Fibroblast of skin of right biceps (primary cell): ENCODE measurements at regions not wholly inside any gene's neighbourhood (a gene's known extent, or its start where the extent isn't known, plus 50 kb on each side); places are given as distances from the start of the nearest gene placed in this dataset.

Experiments used
- DNase-seq: peaks from one replicate; pipeline ENCODE4 v3.0.0-alpha.2; 2013

DNA sequence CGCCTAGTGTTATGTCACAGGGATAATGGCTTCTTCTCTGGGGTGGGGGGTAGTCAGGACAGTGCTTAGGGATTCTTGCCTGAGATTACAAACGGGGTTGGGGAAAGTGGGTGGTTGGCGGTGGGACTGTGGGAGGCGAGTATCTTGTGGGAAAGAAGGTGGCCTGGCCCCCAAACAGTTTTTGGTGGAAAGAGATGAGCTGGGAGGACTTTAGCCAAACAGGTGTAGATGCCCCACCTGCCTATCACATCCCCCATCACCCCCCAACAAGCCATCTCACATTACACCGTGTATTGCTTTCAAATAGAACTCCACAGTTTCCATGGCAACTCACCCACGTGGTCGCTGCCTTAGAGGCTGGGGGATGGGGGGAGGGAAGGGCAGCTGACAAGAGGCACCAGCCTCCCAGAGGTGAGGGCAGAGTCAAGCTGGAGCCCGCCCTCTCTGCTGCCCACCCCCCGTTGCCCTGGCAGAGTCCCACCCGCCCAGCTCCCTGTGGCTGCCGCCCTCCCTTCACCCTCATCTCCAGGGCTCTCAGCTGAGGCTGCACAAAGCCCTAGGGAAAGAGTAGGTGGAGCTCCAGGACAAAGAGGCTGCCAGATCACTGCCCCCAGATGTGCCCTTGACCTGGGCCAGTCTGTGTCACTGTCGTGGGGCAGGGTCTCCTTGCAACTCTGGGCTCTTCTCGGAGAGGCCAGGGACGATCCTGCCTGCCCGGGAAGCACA lies 98.3 kb downstream of the LRRC74A start:
- peak; percentile 62 for DNase-seq

DNA sequence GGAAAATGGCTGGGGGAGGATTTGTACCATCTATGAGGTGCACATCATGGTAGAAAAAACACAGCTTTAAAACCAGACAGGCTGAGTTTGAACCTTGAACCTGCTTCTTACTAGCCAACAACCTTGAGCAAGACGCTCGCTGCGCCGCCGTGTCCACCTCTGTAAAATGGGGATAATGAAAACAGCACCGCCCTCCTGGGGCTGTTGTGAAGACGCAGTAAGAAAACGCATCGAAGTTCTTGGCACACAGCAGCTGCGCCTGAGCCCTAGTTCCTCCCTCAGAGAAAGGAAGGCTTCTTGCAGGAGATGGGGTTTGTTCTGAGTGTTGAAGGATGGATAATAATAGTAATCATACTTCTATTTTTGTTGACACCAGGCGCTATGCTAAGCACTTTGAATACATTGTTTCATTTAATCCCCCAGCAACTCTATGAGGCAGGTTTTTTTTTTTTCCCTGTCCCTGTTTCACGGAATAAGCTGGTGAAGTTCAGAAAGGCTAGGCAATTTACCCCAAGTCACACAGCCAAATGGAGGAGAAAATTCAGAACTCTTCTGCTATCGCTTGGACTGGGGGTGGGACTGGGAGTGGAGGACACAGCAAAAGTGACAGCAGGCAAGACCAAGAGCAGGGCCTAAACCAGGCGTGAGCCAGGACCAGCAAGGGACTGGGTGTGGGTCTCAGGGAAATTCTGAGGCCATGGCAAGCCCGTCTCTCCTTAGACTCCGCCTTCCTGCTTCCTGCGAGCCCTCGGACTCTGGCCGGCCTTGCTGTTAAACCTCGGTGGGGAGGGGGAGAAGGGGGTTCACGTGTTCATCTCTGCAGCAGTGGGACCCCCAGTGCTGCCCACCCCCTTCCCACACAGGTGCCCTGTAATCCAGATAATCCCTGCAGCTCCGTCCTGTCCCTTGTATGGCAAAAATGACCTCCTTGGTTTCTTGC lies 97.5 kb downstream of the LRRC74A start:
- no peak for DNase-seq

DNA sequence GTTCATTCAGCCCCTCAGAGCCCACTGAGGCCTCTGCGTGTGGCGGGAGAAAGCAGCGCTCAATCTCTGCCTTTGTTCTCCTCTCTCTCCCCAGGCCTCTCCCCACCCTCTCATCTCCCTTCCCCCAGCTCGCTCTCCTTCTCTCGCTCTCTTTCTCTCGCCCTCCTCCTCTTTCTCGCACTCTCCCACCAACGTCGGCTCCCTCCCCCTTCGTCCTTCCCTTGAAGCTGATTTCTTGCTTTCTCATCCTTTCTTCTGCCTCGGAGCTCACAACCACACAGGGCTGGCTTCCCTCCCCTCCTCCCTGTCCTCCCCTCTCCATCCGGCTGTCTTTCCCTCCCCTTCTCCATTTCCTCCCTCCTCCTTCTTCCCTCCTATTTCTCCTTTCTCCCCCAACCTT lies 96.4 kb downstream of the LRRC74A start:
- DNase-seq = peak; percentile 93

DNA sequence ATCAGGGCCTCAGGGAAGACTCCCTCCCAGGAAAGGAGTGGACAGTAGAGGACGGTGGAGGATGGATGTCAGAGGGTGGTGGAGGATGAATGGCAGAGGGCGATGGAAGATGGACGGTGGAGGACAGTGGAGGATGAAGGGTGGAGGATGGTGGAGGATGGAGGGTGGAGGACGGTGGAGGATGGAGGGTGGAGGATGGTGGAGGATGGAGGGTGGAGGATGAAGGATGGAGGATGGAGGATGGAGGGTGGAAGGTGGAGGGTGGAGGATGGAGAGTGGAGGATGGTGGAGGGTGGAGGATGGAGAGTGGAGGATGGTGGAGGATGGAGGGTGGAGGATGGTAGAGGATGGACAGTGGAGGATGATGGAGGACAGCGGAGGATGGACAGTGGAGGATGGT lies 95.9 kb downstream of the LRRC74A start:
- no peak for DNase-seq

DNA sequence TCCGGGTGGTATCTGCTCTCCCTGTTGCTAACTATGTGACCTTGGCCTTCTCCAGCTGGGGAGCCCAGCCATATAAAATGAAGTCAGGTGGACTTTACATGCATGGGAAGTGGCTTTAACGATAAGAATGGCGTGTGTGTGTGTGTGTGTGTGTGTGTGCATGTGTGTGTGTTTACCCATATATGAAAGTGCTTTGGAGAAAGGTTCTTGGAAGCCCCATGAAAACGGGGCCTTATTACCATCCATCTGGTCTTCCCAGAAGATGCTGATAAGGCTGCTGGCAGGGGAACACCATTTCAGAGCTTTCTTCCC lies 94.8 kb downstream of the LRRC74A start:
- DNase-seq = no peak

DNA sequence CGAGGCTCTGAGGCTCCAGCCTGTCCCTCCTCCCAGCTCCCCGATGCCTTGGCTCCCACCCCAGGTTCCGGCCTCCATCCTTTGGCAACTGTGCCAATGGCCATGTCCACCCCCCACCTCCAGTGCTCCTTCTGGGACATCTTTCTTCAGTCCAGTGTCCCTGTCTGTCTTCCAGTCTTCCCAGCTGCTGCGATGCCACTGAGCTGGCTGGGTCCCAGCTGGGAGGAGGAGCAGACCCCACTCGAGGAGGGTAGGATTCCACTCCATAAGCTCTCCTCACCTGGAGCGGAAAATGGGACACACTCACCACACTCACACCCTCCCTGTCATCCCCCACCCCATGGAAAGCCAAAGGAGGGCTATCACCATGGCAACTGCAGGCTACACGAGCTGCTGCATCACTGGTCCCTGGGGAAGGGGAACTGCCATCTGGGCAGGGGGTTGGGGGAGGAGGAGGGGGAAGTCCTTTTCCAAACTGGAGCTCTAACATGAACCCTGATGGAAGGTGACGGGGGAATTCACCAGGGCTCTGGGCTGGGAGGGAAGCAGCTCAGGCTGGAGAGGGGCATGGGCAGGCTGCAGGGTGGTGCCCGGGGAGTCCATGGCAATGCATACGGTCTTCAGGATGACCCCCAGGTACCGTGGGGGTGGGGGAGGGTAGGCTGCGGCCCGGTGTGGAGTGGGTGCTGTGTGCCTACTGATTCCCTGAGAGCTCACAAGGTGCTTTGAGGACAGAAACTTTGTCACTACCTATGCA lies 94.3 kb downstream of the LRRC74A start:
- DNase-seq = peak; percentile 84

DNA sequence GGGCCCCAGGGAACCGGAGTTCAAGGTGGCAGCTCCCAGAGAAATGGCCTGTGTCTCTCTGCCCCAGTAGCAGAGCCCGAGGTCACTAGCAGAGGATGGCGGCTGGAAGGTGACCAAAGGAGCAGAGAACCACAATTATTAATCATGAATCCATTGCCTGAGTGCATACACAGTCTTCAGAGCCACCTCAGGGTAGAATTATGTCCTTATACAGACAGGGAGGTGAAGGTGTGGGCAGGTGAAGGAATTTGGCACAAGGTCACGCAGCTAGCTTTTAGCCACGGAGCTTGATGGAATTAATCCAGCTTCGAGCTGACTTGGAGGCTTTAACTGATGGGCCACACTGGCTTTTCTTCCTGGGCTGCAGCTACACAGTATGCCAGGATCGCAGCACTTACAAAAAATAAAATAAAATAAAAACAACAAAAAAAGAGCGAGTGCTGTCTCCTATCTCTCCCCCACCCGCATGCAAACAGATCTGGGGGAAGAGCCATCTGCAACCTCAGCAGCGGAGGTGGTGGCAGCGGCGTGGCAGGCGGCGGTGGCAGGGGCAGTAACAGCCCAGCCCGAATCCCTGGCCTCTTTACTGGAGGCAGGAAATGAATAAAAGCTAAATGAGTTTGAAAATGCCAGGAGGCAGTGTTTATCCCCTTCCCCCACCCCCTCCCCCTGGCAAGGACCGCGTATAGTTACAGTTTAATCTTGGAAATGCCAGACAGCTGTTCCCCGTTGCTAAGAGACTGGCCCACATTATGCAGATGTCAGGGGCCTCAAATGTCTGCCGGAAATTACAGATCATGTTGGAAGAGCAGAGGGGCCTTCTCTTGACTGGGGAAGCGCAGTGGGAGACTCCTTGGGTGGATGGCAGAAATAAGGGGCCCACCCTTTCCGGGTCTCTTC lies 93.5 kb downstream of the LRRC74A start:
- peak; percentile 95 for DNase-seq
